ENCODE measurements at regions not wholly inside any gene's neighbourhood (a gene's known extent, or its start where the extent isn't known, plus 50 kb on each side); places are given as distances from the start of the nearest gene placed in this dataset.

GRCh38 chr4:147400721-147401120 lies 80.2 kb upstream of the EDNRA start:
- no peak for TF ChIP-seq RNF2 (IDR thresholded peaks at IDR 0.05; ENCODE audit: borderline replicate concordance, low read depth, low read length, missing control alignments, poor library complexity, severe bottlenecking)
- no peak for TF ChIP-seq POLR2AphosphoS5 (IDR thresholded peaks at IDR 0.05; ENCODE audit: low read depth, low read length)
- no peak for TF ChIP-seq ATF2 (IDR thresholded peaks at IDR 0.05; ENCODE audit: low read length)
- Histone ChIP-seq H3K4me3 (ENCODE audit: extremely low read depth in 1 of 4, insufficient read depth in 2 of 4, low read depth in 3 of 4, low read length in 4 of 4) (no peak overlapping the region), H4K8ac (ENCODE audit: extremely low read depth, insufficient read depth, low read length) (no peak overlapping the region), H3K18ac (ENCODE audit: extremely low read depth, low read length) (no peak overlapping the region), H3K9ac (replicated peaks in 1 of 4; ENCODE audit: extremely low read depth in 1 of 4, low read depth in 3 of 4, low read length in 3 of 4) (no peak overlapping the region), H3K23ac (ENCODE audit: insufficient read length) (no peak overlapping the region), H2BK20ac (ENCODE audit: low read length) (no peak overlapping the region), H3K56ac (replicated peaks; ENCODE audit: insufficient read length, low read depth, low read length) (no peak overlapping the region), H3K14ac (ENCODE audit: insufficient read length) (no peak overlapping the region), H3K27me3 (replicated peaks in 1 of 4; ENCODE audit: control insufficient read depth in 3 of 4, extremely low read depth in 1 of 4, insufficient read depth in 3 of 4, low read length in 3 of 4) (no peaks in the 10 kb centered on the region), H2AK5ac (ENCODE audit: low read depth, low read length) (no peak overlapping the region), H4K5ac (ENCODE audit: insufficient read length, low read depth, low read length) (no peak overlapping the region), H2BK120ac (replicated peaks; ENCODE audit: low read depth, low read length) (no peak overlapping the region), H3K27ac (ENCODE audit: low read depth, low read length) (no peak overlapping the region), H2AFZ (ENCODE audit: low read length) (no peak overlapping the region), H3K23me2 (ENCODE audit: low read depth, low read length) (no peaks in the 10 kb centered on the region), H3K4ac (replicated peaks; ENCODE audit: insufficient read length, low read depth, low read length) (no peak overlapping the region), H2BK5ac (ENCODE audit: low read depth, low read length) (no peak overlapping the region), H3K4me2 (ENCODE audit: insufficient read depth in 1 of 2, low read depth in 2 of 2, low read length in 2 of 2) (no peak overlapping the region), H3K79me1 (ENCODE audit: low read depth, low read length) (no peaks in the 10 kb centered on the region), H4K91ac (replicated peaks; ENCODE audit: insufficient read length, low read length) (no peak overlapping the region), H3K79me2 (ENCODE audit: control insufficient read depth in 1 of 2, insufficient read depth in 2 of 2, low read length in 2 of 2) (no peaks in the 10 kb centered on the region), H3K4me1 (replicated peaks in 1 of 4; ENCODE audit: control insufficient read depth in 3 of 4, insufficient read depth in 4 of 4, low read length in 3 of 4) (no peaks in the 10 kb centered on the region), H2BK12ac (ENCODE audit: low read depth, low read length) (no peak overlapping the region), H2BK15ac (ENCODE audit: low read length) (no peak overlapping the region), H4K20me1 (replicated peaks in 1 of 2; ENCODE audit: control insufficient read depth in 1 of 2, insufficient read depth in 2 of 2, low read length in 2 of 2) (no peaks in the 10 kb centered on the region), H3K36me3 (ENCODE audit: control insufficient read depth in 2 of 4, insufficient read depth in 4 of 4, low read length in 3 of 4) (no peaks in the 10 kb centered on the region), H3K9me3 (ENCODE audit: insufficient read depth in 2 of 2, low read depth in 1 of 2, low read length in 1 of 2) (no peaks in the 10 kb centered on the region)
- ChIA-PET CTCF (ENCODE audit: partially characterized antibody) (interaction anchor here (0.7 to 0.9 kb wide), 2 partner anchors 112 to 126 kb away, joined by 3 read pairs; no protein-coding TSS in a partner anchor), POLR2A (ENCODE audit: partially characterized antibody) (no interaction called here)
- FAIRE-seq (no peak), DNase-seq (ENCODE audit: low read depth in 1 of 2, low spot score in 2 of 2) (no peak)
- 80% methylated on average over 3 of the region's 3 CpGs; no CpG with 5 or more reads in 1 of the 2 experiments for WGBS, 2 experiments (ENCODE audit: extremely low coverage in 1 of 2, insufficient coverage in 1 of 2, insufficient read length in 1 of 2, insufficient replicate concordance in 2 of 2, low coverage in 1 of 2, low lambda C conversion rate in 2 of 2, missing lambda C conversion rate in 1 of 2)
